ENCODE measurements at regions not wholly inside any gene's neighbourhood (a gene's known extent, or its start where the extent isn't known, plus 50 kb on each side); places are given as distances from the start of the nearest gene placed in this dataset.
"Not testable (repeated sequence)": the region's sequence is repeated elsewhere in the genome, so short reads cannot be mapped to it uniquely, and the experiment has no call there.

- Histone ChIP-seq H3K4me3 (ENCODE audit: low read depth, low read length) (no peak overlapping the region), H3K9me3 (ENCODE audit: control insufficient read depth in 2 of 2, low read length in 2 of 2) (no peaks in the 10 kb centered on the region), H3K27me3 (ENCODE audit: control insufficient read depth, insufficient read depth, low read length) (no peaks in the 10 kb centered on the region), H3K36me3 (ENCODE audit: control insufficient read depth, insufficient read depth, low read length) (no peaks in the 10 kb centered on the region), H3K27ac (ENCODE audit: insufficient read depth, low read length, poor library complexity, severe bottlenecking) (no peak overlapping the region), H3K4me1 (ENCODE audit: control insufficient read depth, insufficient read depth, low read length, poor library complexity, severe bottlenecking) (no peaks in the 10 kb centered on the region)
- DNase-seq (no peak), ATAC-seq (ENCODE audit: low read depth in 2 of 2) (no peak)
- Mint-ChIP-seq H3K4me3 (no peak overlapping the region), H3K4me1 (no peaks in the 10 kb centered on the region), H3K27ac (no peak overlapping the region), H3K9me3 (peaks cover 0 to 5% (median 0%) of the 10 kb centered on the region in 7 donors), H3K36me3 (no peaks in the 10 kb centered on the region), H3K27me3 (peaks cover 21% of the 10 kb centered on the region)
Measured at GRCh38 chrX:25096522-25097045, 80.8 kb upstream of the ARX start.

GRCh38 chrX:25091152-25091551 lies 75.4 kb upstream of the ARX start:
- not testable (repeated sequence) for H3K9me3 ChIP-seq (ENCODE audit: control insufficient read depth in 2 of 2, low read length in 2 of 2); H3K27me3 ChIP-seq (ENCODE audit: control insufficient read depth, insufficient read depth, low read length); H3K36me3 ChIP-seq (ENCODE audit: control insufficient read depth, insufficient read depth, low read length); H3K9me3 Mint-ChIP-seq; DNase-seq; H3K4me3 ChIP-seq (ENCODE audit: low read depth, low read length); ATAC-seq (ENCODE audit: low read depth in 2 of 2); H3K4me1 ChIP-seq (ENCODE audit: control insufficient read depth, insufficient read depth, low read length, poor library complexity, severe bottlenecking); H3K4me3 Mint-ChIP-seq; H3K27ac ChIP-seq (ENCODE audit: insufficient read depth, low read length, poor library complexity, severe bottlenecking); H3K36me3 Mint-ChIP-seq; H3K4me1 Mint-ChIP-seq; H3K27ac Mint-ChIP-seq
- H3K27me3 Mint-ChIP-seq, result peaks cover 20% of the 10 kb centered on the region

- H3K4me3 Mint-ChIP-seq, result no peak overlapping the region
- H3K9me3 Mint-ChIP-seq, result peaks cover 0 to 4% (median 0%) of the 10 kb centered on the region in 7 donors
- H3K27me3 ChIP-seq (ENCODE audit: control insufficient read depth, insufficient read depth, low read length), result peaks cover 1% of the 10 kb centered on the region
- H3K4me1 Mint-ChIP-seq, result no peaks in the 10 kb centered on the region
- no peak overlapping the region for H3K27ac Mint-ChIP-seq
- H3K4me1 ChIP-seq (ENCODE audit: control insufficient read depth, insufficient read depth, low read length, poor library complexity, severe bottlenecking), result no peaks in the 10 kb centered on the region
- H3K27ac ChIP-seq (ENCODE audit: insufficient read depth, low read length, poor library complexity, severe bottlenecking), result no peak overlapping the region
- H3K9me3 ChIP-seq (ENCODE audit: control insufficient read depth in 2 of 2, low read length in 2 of 2), result no peaks in the 10 kb centered on the region
- no peak for ATAC-seq (ENCODE audit: low read depth in 2 of 2)
- H3K36me3 ChIP-seq (ENCODE audit: control insufficient read depth, insufficient read depth, low read length), result no peaks in the 10 kb centered on the region
- no peak for DNase-seq
- no peak overlapping the region for H3K4me3 ChIP-seq (ENCODE audit: low read depth, low read length)
- H3K27me3 Mint-ChIP-seq, result peaks cover 17% of the 10 kb centered on the region
- no peaks in the 10 kb centered on the region for H3K36me3 Mint-ChIP-seq
Measured at GRCh38 chrX:25084446-25084845, 68.7 kb upstream of the ARX start.

GRCh38 chrX:25083661-25084060 lies 67.9 kb upstream of the ARX start:
- Mint-ChIP-seq H3K9me3 (peaks cover 0 to under 1% (median 0%) of the 10 kb centered on the region in 7 donors), H3K36me3 (no peaks in the 10 kb centered on the region), H3K27me3 (peaks cover 17% of the 10 kb centered on the region), H3K4me1 (no peaks in the 10 kb centered on the region), H3K4me3 (no peak overlapping the region), H3K27ac (peak overlapping the region in 1 of 3 donors; percentile 60)
- DNase-seq (no peak), ATAC-seq (ENCODE audit: low read depth in 2 of 2) (no peak)
- Histone ChIP-seq H3K27ac (ENCODE audit: insufficient read depth, low read length, poor library complexity, severe bottlenecking) (no peak overlapping the region), H3K4me1 (ENCODE audit: control insufficient read depth, insufficient read depth, low read length, poor library complexity, severe bottlenecking) (no peaks in the 10 kb centered on the region), H3K9me3 (ENCODE audit: control insufficient read depth in 2 of 2, low read length in 2 of 2) (no peaks in the 10 kb centered on the region), H3K4me3 (ENCODE audit: low read depth, low read length) (no peak overlapping the region), H3K27me3 (ENCODE audit: control insufficient read depth, insufficient read depth, low read length) (peaks cover 1% of the 10 kb centered on the region), H3K36me3 (ENCODE audit: control insufficient read depth, insufficient read depth, low read length) (no peaks in the 10 kb centered on the region)

DNA sequence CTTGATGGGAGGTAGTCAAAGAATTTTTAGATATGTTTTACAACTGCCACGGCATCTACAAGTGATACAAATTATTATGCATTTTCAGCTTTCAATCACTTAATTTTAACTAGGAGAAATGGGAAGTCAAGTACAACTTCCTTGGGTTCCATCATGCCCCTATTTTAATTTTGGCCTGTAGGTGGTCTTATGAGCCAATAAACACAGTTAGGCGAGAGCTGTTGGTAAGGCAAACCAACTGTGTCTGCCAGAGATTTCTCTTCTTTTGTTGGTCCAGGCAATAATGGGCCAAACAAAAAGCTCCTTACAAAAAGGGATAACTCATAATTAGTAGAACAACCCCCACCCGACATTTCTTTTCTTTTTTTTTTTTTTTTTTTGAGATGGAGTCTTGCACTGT lies 63.3 kb upstream of the ARX start:
- Histone ChIP-seq H3K27me3 (ENCODE audit: control insufficient read depth, insufficient read depth, low read length) (peaks cover 1% of the 10 kb centered on the region), H3K9me3 (ENCODE audit: control insufficient read depth in 2 of 2, low read length in 2 of 2) (no peaks in the 10 kb centered on the region), H3K4me1 (ENCODE audit: control insufficient read depth, insufficient read depth, low read length, poor library complexity, severe bottlenecking) (no peaks in the 10 kb centered on the region), H3K36me3 (ENCODE audit: control insufficient read depth, insufficient read depth, low read length) (no peaks in the 10 kb centered on the region), H3K27ac (ENCODE audit: insufficient read depth, low read length, poor library complexity, severe bottlenecking) (no peak overlapping the region), H3K4me3 (ENCODE audit: low read depth, low read length) (no peak overlapping the region)
- Mint-ChIP-seq H3K4me3 (no peak overlapping the region), H3K4me1 (peaks cover 0 to 2% (median 0%) of the 10 kb centered on the region in 4 donors), H3K27ac (no peak overlapping the region), H3K27me3 (peaks cover 9% of the 10 kb centered on the region), H3K9me3 (peaks cover 0 to 1% (median 0%) of the 10 kb centered on the region in 7 donors), H3K36me3 (no peaks in the 10 kb centered on the region)
- no peak for DNase-seq
- no peak for ATAC-seq (ENCODE audit: low read depth in 2 of 2)

GRCh38 chrX:25076941-25077500 lies 61.3 kb upstream of the ARX start:
- no peaks in the 10 kb centered on the region for H3K36me3 ChIP-seq (ENCODE audit: control insufficient read depth, insufficient read depth, low read length)
- H3K27ac ChIP-seq (ENCODE audit: insufficient read depth, low read length, poor library complexity, severe bottlenecking), result no peak overlapping the region
- no peak overlapping the region for H3K4me3 ChIP-seq (ENCODE audit: low read depth, low read length)
- H3K4me1 ChIP-seq (ENCODE audit: control insufficient read depth, insufficient read depth, low read length, poor library complexity, severe bottlenecking), result no peaks in the 10 kb centered on the region
- Mint-ChIP-seq H3K4me1 (peaks cover 0 to 2% (median 0%) of the 10 kb centered on the region in 4 donors), H3K4me3 (no peak overlapping the region), H3K27ac (no peak overlapping the region), H3K36me3 (no peaks in the 10 kb centered on the region), H3K27me3 (peaks cover 4% of the 10 kb centered on the region), H3K9me3 (peaks cover 0 to 1% (median 0%) of the 10 kb centered on the region in 7 donors)
- no peaks in the 10 kb centered on the region for H3K27me3 ChIP-seq (ENCODE audit: control insufficient read depth, insufficient read depth, low read length)
- no peak for ATAC-seq (ENCODE audit: low read depth in 2 of 2)
- H3K9me3 ChIP-seq (ENCODE audit: control insufficient read depth in 2 of 2, low read length in 2 of 2), result no peaks in the 10 kb centered on the region
- DNase-seq, result no peak

GRCh38 chrX:25072247-25072646 lies 56.5 kb upstream of the ARX start:
- Histone ChIP-seq H3K27ac (ENCODE audit: insufficient read depth, low read length, poor library complexity, severe bottlenecking) (no peak overlapping the region), H3K27me3 (ENCODE audit: control insufficient read depth, insufficient read depth, low read length) (no peaks in the 10 kb centered on the region), H3K4me3 (ENCODE audit: low read depth, low read length) (no peak overlapping the region), H3K9me3 (ENCODE audit: control insufficient read depth in 2 of 2, low read length in 2 of 2) (no peaks in the 10 kb centered on the region), H3K36me3 (ENCODE audit: control insufficient read depth, insufficient read depth, low read length) (no peaks in the 10 kb centered on the region), H3K4me1 (ENCODE audit: control insufficient read depth, insufficient read depth, low read length, poor library complexity, severe bottlenecking) (peaks cover 8% of the 10 kb centered on the region)
- H3K36me3 Mint-ChIP-seq, result no peaks in the 10 kb centered on the region
- peaks cover 8 to 18% (median 9%) of the 10 kb centered on the region in 4 donors for H3K4me1 Mint-ChIP-seq
- H3K4me3 Mint-ChIP-seq, result no peak overlapping the region
- no peak overlapping the region for H3K27ac Mint-ChIP-seq
- peaks cover 0 to 6% (median 0%) of the 10 kb centered on the region in 7 donors for H3K9me3 Mint-ChIP-seq
- DNase-seq, result no peak
- H3K27me3 Mint-ChIP-seq, result peaks cover 4% of the 10 kb centered on the region
- ATAC-seq (ENCODE audit: low read depth in 2 of 2), result no peak

DNA sequence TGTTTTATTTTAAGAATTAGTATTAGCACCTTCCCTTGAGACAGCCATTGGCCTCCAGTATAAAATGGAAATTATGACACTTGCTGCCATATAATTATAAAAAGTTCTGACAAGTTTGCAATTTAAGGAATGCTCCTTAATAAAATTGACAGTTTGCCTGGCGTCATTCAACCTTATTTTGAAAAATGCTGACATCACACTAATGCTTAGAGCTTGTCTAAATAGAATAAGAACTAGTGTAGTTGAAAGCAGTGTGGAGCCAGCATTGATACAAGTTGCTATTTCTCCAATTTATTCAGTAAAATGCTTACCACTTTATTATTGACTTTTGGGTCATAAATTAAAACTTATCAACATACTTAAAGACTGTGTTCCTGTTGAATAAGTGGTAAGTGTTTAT lies 54.3 kb upstream of the ARX start:
- peaks cover 0 to 5% (median 0%) of the 10 kb centered on the region in 7 donors for H3K9me3 Mint-ChIP-seq
- Histone ChIP-seq H3K4me1 (ENCODE audit: control insufficient read depth, insufficient read depth, low read length, poor library complexity, severe bottlenecking) (peaks cover 8% of the 10 kb centered on the region), H3K27me3 (ENCODE audit: control insufficient read depth, insufficient read depth, low read length) (no peaks in the 10 kb centered on the region), H3K27ac (ENCODE audit: insufficient read depth, low read length, poor library complexity, severe bottlenecking) (no peak overlapping the region), H3K9me3 (ENCODE audit: control insufficient read depth in 2 of 2, low read length in 2 of 2) (no peaks in the 10 kb centered on the region), H3K4me3 (ENCODE audit: low read depth, low read length) (no peak overlapping the region), H3K36me3 (ENCODE audit: control insufficient read depth, insufficient read depth, low read length) (no peaks in the 10 kb centered on the region)
- peaks cover 8 to 25% (median 10%) of the 10 kb centered on the region in 4 donors for H3K4me1 Mint-ChIP-seq
- peak overlapping the region in 1 of 4 donors; percentile 63 for H3K4me3 Mint-ChIP-seq
- ATAC-seq (ENCODE audit: low read depth in 2 of 2) (no peak), DNase-seq (no peak)
- no peak overlapping the region for H3K27ac Mint-ChIP-seq
- H3K27me3 Mint-ChIP-seq, result peaks cover 4% of the 10 kb centered on the region
- H3K36me3 Mint-ChIP-seq, result no peaks in the 10 kb centered on the region
